SIG-M5 treated with dmso at 0.1 percent for 504 hours (cell line): ENCODE measurements at regions not wholly inside any gene's neighbourhood (a gene's known extent, or its start where the extent isn't known, plus 50 kb on each side); places are given as distances from the start of the nearest gene placed in this dataset.

ENCODE experiments used
- DNase-seq: peaks from one replicate; lab custom pipeline; 2025; ENCODE audit not compliant: unreplicated experiment; lab: John Stamatoyannopoulos, UW

DNA sequence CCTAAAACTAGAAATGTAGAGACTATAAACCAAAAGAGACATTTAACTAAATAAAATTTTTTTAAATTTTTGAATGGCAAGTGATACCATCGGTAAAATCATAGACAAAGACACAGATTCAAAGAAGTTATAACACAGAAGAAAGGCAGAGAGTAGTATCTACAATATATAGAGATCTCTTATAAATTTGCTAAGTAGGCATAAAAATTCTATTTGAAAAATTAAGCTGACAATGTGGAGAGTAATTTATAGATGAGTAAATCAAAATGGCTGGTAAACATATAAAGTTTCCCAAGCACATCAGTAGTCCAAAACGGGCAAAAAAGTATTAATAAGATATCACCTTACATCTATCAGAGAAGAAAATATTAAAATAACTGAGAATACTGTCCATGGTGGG is 1061.0 kb downstream of the ADGRL2 start:
- DNase-seq = no peak

DNA sequence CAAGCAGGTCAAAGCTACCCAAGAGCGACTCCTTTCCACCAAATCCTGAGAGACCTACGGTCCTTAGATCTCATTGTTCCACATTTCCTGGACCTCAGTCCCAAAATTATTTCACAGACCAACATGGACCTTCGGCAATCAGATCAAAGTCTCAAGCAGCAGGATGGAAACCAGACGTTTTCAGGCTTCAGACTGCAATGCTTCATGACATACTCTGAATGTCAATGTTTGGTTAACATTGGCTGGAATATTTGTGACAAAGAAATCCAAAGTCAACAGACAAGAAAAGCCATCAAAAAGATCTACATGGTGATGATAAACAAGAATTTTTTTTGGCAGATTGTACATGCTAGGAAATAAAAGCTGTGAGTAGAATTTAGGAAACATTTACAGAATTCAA is 1057.3 kb downstream of the ADGRL2 start:
- DNase-seq = no peak

DNA sequence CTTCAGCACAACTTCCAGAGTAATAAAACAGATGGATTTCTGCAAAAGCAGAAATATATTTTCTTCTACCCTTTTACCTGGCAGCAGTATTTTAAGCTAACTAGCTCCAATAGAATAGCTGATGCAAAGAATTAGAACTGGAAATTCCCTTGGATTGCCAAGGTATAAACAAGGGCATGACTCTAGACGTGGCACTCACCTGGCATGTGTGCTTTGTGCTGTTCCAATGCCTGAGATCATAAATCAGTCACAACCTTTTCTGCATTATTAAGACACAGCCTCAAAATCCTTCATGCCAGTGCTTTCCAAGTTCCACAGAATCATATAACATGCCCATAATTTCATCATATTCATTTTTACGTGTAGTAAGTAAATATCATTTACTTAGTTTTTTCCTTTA is 1048.7 kb downstream of the ADGRL2 start:
- no peak for DNase-seq

DNA sequence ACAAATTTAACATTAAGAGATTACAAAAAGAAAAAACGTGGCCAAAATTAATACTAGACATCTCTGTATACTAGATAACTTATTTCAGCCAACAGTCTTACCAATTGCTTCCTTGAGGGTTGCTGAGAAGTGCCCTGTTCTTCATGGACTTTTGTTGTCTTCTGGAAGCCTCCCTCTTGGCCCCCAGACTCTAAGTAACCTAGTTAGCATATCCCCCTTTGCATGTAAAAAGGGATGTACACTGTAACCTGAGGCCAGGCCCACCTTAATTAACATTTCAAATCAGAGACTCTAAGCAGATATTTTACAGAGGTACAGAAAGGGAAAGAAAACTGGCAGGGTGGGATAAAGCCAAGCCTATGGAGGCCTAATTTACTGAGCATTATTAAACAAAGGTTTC is 1047.3 kb downstream of the ADGRL2 start:
- DNase-seq = no peak

DNA sequence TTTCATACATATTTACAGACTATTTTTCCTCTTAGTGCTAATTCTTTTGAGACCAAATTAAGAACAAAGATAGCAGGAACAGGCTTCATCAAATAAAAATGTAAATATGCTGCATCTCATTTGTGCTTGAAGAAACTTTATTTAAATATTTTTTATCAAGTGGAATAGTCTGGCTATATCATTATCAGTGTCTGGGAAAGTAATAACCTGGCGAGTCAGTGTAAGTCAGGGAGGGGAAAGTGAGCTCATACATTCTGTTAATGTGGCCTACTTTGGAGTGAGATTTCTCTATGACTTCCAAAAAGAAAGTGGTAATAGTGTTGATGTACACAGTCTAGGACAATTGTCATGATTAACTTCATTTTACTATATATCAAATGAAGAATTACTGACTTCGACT is 1045.1 kb downstream of the ADGRL2 start:
- DNase-seq = no peak

DNA sequence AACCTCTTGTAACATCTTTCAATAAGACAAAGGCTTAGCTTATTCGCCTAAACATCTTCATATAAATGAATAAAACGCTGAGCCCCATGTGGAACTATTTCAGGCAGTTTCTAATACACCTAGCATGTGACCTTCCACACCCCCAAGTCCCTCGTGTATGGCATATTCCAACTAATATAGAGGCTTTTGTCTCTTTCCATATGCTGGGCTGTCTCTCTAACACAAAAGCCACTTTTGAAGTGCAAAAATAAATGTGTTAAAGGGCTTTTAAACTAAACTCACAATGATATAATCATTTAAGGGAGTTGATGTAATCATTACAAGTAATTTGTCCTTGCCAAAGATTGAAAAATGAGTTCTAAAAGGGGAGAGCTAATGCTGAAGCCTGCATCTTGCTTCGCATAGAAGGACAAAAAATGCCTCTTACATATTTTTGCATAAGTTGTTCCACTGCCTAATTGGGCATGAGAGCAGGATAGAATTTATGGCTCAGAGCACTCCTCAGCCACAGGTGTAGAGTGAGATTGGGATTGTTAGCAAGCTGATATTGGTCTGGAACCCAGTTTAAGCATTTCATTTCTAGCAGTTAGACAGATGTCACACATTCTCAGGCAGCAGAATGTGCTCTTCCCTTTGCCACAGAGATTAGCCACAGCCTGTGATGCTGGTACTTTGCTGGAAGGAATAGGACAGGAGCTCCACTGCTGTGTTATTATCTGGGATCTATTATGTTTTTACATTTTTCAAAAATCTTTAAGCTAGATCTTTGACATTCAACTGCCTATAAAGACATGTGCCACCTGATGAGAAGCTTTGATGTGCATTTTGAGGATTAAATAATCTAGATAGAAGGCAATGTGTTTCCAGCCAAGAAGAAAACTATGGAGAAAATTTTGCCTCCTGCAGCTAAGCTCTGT is 1044.4 kb downstream of the ADGRL2 start:
- no peak for DNase-seq

DNA sequence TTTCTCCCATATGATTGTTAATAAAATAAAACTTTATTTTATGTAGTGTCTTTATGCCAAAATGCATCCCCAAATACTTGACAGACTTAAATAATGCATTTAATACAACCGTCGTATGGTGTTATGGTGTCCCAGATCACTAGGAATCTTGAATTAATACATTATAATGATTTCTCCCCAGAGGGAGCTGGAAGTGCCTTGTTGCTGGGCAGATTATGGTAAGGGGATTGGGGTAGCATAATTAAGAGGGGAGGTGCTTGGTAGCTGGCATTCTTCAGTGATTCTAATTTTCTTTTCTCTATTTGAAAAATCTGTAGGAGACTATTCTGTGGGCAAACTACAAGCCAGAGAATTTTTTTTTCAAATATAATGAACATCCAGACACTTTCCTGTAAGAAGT is 1043.7 kb downstream of the ADGRL2 start:
- no peak for DNase-seq

DNA sequence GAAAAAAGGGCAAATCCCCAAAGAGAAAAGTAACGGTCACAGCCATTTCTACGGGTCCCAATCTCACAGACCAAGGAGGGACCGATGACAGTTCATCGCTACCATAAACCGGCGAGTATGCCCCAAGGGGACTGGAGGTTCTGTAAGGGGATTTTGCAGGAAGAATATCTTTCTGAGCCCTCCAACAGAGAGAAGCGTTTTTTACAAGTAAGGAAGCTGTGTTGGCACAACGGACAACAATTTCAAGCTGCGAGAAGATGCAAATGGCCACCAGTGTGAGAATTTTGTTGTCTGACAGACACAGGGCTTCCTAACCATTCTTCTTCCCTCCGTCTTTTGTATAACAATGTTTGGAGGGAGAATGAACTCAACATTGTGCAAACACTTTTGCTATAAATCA is 1043.1 kb downstream of the ADGRL2 start:
- DNase-seq = no peak

DNA sequence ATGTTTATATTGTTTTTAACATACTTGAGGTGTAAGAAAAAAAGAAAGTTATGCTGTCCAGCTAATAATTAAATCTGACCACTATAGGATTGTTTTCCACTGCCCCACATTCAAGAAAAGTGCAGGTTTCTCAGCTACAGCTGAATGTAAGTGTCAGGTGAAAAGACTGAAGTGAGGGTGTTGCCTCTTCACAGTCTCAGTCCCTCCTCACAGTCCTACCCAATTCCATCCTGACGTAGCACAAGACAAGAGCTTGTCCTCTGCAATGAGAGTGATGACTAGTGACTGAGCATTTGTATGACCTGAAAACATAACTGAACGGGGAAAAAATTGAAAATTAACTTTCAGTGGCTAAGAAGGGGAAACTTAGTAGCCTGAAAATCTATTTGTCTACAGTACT is 1039.5 kb downstream of the ADGRL2 start:
- DNase-seq = no peak

DNA sequence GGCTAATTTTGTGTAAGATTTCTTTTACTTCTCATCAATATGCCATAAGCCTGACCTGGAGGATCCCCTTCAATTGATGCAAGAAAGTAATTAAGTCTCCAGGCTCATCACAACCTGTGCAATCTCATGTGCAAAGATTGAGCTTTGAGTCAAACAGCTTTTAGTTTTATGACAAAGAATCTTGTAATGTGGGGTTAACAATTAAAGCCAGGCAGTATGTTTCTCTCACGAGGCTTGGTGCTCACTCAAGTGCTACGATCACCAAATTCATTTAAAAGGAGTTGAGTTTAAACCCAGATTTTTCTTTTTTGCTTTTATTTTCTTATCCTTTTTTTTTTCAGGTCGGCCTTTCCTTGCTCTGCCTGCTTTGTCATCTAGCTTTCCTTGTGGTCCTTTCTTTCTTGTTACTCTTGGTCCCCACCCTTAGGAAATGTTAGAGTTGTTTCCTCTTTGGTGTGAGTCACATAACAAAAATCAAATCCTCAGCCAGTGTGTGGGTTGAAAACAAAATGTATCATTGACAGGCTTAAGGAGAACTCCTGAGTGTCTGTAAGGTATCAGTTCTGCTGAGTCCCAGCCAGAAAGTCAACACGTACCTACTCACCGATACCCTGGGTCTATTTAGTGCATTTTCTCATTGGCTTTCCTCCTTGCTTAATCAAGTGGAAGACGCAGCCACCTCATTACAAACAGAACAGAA is 1037.2 kb downstream of the ADGRL2 start:
- no peak for DNase-seq

DNA sequence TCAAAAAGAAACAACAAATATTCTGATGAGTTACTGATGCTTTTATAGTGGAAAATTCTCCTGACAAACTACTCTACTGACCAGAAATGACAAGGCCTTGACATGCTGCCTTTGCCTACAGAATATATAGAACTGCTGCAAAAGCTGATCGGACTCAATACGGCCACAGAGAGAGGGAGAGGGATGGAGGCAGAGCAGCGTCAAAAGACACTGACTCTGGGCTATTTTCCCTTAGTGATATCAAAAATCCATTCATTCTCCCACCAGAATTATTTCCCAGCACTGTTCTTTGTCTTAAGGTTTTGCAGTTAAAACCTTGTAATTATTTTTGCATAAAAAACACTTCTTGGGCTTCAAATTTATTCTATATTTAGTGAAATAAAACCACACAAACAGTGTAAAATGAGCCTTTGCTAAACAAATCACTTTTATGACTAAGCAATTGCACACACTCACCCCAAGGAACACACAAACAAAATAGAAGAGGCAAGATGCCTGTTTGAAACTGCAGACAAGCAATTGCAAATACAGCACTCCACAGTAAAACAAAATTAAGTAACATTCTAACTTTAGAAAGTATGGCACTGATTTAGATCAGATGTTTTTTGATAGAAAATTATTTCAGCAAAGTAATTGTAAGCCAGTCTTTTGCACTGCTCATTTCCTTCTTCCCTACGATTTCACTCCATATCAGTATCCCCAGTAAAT is 1036.4 kb downstream of the ADGRL2 start:
- DNase-seq = no peak

DNA sequence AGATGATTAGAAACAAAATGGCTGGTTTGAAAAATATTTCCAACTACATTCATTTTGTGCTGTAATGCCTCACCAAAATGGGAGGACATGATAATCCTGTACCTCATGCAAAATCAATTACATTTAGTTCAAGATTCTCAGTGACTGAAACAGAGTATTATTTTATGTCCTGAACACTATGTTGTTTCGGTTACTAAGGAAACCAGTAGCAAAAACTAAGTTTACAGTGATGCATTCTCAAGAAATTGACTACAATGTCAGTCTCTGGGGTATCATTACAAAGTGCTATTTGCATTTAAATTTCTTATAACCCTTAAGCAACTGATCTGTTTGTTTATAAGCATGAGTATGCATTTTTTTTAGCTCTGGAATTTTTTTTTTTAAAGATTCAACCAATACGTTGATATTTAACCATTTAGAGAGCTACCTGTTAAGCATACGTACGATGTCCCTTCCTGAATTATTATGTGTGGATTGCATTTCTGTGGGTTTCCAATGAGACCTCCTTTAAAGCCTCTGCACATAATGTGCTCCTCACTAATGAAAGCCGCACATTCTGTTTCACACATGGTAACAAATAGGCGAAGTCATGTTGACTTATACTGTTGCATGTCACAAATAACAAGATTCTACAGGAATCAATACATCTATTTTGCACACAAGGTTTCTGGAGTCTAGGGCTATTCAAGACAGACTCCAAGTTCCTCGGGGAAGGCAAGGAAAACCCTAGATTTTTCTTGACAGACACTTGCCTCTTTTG is 1035.7 kb downstream of the ADGRL2 start:
- no peak for DNase-seq

DNA sequence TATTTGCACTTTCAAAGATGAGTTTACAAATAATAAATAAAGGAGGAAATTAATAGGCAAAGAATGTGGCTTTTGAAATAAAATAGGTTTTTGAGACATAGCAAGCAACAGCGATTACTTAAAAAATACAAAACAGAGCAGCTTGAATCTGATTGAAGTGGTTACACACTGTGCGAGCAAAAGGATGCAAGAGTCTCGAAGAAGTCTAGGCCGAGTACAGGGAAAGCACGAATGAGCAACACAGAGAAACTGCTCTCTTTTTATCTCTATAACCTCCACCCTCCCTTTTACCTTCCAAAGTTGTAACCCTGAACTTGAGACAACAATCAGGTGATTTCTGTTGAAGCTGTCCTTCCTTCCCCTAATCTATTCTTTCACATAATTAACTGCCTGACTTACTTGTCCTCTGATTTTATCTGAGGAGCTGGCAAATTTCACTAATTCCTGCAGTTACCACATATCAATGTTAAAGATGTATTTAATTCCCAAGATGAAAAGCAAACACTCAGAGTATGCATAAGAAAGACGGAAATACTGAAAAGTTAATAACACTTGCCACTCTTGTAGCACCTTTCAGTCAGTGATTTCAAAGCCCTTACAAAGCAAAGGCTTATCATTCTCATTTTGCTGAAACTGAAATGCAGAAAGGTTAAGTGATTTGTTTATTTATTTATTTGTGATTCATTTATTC is 1030.1 kb downstream of the ADGRL2 start:
- DNase-seq = no peak

DNA sequence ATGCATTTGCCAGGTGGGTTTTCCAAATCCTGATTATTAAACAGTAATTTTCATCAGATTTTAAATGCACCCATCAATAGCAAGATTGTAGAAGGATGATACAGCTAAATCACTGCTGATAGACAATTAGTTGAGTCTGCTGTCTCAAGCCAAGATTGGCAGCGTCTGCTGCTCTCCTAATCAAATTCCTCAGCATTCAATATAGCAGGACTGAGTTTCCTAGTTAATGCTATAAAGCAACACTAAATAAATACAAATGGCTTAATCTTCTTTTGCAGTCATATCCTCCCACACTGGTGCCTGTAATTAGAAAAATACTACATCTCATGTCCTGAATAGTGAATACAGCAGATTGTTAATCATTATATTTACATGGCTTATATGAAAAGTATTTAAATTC is 1028.8 kb downstream of the ADGRL2 start:
- DNase-seq = no peak

DNA sequence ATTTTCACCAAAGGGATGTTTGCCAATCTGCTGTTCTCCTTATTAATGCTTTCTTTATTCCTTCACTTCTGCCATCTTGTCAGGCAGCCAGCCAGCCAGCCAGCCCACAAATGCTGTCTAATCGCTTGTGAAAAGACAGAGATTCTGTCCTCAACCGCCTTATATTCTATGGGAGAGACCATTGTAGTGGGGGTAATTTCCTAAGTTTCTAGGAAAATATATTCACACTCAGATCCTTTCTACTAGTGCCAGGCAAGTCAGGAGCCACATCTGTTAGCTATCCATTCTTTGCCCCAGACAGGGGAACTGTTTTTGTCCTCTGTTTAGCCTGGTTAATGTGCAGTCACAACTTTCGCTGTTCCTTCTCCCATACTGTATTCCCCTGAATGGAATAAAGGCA is 1023.1 kb downstream of the ADGRL2 start:
- no peak for DNase-seq

DNA sequence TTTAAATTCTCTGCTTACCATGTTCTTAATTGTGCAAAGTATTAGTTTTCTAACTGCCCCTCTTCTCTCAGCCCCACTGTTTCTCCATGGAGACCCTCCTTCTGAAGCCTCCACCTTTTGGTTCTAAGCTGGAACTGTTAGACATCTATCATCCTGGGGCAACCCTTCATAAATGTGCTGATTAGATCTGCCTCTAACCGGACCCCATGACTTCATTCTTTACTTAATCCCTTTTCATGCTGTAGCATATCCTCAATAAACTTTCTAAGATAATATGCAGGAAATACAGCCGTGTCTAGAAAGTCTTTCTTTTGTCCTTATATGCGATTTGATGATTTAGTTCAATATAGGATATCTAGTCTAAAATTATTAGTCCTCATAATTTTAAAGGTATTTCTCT is 1020.1 kb downstream of the ADGRL2 start:
- no peak for DNase-seq

DNA sequence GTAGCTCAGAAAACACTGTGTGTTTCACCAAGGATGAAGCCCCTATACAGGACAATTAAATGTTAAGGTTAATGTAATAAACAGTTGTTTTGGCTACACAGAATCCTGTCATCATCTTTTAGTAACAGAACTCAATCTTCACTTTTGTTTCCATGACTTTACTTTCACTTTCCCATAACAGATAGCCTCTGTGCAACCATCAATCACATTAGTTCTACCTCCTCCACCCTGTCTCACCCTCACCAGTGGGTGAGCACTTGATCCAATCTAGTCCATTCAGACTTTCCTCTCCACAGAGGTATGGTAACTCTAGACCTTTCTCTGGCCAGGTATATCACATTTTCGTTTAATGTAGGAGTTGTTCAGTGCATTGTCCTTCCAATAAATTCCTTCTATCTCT is 1018.5 kb downstream of the ADGRL2 start:
- no peak for DNase-seq

DNA sequence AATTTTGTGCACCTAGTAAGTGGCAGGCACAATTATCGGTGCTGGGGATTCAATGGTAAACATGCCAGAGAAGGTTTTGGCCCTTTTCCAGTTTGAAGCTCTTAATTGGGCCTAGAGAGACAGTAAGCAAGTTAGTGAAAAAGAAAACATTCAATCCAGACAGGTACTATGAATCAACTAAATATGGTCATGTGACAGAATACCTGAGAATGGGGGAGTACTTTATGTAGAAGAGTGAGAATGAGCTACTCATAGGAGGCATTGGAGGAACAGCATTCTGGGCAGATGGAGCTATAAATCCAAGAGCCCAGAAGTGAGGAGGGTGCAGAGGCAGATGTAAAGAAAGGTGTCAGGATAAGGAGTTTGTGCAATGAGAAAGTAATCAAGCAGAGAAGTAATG is 1017.9 kb downstream of the ADGRL2 start:
- no peak for DNase-seq

DNA sequence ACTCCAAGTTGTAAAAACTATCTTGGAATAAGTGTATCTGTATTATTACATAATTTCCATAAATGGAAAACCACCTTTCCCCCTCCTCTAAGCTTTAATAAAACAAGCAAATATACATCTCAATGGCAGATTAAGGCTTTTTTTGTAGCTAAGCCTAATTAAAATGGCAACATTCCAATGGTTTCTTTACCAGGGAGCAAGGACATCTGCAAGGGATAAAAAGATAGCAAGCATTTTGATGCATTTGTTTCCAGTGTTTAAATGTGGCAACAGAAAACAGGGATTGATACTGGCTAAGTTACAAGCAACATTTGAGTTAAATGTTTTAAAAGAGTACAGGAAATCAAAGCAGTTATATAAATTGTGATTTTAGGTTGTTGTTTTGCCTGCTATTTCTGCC is 1012.7 kb downstream of the ADGRL2 start:
- DNase-seq = no peak

DNA sequence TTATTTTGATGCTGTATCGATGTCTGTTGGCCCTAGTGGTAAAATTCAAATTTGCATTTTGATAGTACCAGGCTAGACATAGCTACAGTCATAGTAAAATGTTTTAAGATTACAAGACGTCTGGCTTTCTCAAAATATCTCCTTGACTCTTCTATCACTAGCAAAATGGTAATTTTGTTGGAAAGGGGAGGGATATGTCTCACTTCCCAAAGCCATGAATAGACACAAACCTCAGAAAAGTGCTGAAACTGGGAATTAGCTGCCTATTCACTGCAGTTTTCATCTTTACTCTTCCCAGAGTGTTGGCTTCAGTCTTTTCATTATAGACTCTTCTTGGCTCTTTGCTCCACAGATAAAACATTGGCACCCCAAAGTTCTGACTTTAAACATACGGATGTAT is 1009.9 kb downstream of the ADGRL2 start:
- DNase-seq = no peak

DNA sequence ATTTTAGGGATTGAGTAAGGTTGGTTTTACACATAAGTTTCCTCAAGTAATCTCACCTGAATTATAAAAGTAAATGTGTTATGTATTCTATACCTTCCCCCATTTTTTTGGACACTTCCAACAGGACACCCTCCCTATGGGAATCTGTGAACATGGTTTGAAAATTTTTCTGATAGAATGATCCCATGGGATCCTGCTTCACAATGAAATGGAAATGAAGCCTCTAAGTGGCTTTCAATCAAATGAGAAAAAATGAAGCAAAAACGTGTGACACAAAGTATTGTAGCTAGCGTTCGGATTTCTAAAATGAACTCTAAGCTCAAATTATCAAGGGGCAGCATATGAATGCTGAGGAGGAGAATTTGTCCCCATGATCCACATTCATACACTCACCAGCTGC is 1006.8 kb downstream of the ADGRL2 start:
- DNase-seq = no peak
